22Rv1 (cell line): ENCODE measurements at regions not wholly inside any gene's neighbourhood (a gene's known extent, or its start where the extent isn't known, plus 50 kb on each side); places are given as distances from the start of the nearest gene placed in this dataset.

Source experiments
- H3K27ac ChIP-seq: fragments of 450-650 bp; 2 replicates; pipeline ENCODE4 v1.5.1; 2017
- ZFX ChIP-seq: fragments of 450-650 bp; IDR thresholded peaks from 2 replicates; pipeline ENCODE4 v1.6.1; 2017; ENCODE audit warnings: antibody characterized with exemption, borderline replicate concordance
- TF ChIP-seq, protein P1 (sequence below): fragments of 450-650 bp; IDR thresholded peaks from 2 replicates; pipeline ENCODE4 v1.5.1; 2017; ENCODE audit warnings: mild to moderate bottlenecking

DNA sequence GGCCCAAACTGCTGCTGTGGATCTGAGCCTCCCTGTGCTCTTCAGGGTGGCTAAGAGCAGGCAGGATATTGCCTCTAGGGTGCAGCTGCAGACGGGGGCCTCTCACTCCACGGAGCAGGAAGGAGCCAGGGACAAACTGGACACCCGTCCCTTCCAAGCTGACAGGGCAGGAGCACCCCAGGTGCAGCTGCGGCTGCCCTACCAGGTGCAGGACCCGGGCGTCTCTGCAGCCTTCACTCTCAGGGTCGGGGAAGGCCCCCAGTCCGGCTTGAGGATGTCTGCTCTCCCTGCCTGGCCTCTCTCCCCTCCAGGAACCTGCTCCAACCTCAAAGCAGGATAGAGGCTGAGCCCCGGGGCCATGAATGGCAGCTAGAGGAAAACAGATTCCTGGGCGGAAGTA, 1554.9 kb upstream of the CADM2 start:
- TF ChIP-seq ZFX: no peak
- TF ChIP-seq, protein P1, sequence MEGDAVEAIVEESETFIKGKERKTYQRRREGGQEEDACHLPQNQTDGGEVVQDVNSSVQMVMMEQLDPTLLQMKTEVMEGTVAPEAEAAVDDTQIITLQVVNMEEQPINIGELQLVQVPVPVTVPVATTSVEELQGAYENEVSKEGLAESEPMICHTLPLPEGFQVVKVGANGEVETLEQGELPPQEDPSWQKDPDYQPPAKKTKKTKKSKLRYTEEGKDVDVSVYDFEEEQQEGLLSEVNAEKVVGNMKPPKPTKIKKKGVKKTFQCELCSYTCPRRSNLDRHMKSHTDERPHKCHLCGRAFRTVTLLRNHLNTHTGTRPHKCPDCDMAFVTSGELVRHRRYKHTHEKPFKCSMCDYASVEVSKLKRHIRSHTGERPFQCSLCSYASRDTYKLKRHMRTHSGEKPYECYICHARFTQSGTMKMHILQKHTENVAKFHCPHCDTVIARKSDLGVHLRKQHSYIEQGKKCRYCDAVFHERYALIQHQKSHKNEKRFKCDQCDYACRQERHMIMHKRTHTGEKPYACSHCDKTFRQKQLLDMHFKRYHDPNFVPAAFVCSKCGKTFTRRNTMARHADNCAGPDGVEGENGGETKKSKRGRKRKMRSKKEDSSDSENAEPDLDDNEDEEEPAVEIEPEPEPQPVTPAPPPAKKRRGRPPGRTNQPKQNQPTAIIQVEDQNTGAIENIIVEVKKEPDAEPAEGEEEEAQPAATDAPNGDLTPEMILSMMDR: no peak

DNA sequence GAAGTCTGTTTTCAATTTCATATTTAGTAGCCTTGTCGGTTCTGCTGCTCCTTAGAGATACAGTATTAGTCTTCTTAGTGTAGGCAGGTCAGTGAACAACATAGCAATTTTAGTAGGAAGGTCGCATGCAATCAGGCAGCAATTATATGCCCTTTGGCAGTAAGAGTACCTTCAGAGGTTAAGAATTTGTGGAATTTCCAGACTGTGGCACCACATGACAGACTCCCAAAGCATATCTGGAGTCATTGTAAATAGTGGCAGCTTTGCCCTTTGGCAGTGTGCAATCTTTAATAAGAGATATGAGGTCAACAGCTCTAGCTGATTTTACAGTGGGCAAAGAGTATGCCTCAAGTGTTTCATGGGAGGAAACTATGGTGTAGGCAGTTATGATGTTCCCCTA, 1532.5 kb upstream of the CADM2 start:
- H3K27ac ChIP-seq: no peak overlapping the region
- TF ChIP-seq ZFX: no peak
- TF ChIP-seq, protein P1: no peak

More for the DNA sequence above, 1554.9 kb upstream of the CADM2 start:
- no peak overlapping the region for H3K27ac ChIP-seq

DNA sequence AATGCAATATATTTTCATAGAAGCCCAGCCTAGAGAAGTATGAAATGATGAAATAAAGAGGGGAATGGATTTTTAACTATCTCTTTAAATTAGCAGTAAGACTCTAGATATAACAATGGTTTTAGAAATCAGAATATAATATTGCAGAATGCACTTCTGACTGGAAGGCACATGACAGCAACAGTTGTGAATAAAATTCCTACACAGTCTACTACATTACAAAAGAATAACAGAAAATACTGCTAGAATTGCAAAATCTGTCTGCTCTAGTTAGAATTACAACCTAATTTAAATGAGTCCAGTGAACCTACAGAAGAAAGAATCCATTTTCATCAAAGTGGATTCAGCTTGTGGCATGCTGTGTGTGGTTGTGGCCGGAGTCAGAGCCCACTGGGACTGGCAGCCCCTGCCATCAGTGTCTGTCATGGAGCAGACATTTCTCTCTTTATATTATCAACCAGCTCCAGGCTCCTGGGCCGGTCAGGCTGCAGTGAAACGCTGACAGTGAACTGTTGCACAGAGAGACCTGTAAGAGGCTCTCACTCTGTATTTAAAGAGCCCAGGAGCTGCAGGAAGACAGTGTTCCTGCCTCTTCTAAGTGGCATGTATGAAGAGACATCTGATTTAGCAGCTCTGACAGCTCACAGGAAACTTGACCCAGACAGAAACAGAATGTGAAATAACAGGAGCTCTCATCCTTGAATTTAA, 1523.8 kb upstream of the CADM2 start:
- TF ChIP-seq, protein P1: no peak
- TF ChIP-seq ZFX: no peak
- no peak overlapping the region for H3K27ac ChIP-seq

DNA sequence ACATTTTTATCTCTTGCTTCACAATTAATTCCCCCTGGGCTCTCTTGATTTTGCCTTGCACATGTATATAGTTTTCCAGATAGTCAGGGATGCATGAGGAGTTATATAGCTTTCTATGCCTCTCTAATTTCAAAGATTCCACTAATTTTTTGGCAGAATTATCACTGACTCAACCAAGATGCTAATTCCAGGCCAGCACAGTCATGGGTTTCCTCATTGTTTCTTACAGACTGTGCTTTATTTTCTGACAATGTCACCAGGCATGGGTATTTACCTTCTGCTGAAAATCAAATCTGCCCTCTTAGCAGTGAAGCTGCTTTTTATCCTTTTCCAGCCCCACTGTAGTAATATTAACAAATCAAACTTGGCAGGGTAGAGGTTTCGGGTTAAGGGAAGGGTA, 1520.6 kb upstream of the CADM2 start:
- TF ChIP-seq ZFX: no peak
- TF ChIP-seq, protein P1: no peak

DNA sequence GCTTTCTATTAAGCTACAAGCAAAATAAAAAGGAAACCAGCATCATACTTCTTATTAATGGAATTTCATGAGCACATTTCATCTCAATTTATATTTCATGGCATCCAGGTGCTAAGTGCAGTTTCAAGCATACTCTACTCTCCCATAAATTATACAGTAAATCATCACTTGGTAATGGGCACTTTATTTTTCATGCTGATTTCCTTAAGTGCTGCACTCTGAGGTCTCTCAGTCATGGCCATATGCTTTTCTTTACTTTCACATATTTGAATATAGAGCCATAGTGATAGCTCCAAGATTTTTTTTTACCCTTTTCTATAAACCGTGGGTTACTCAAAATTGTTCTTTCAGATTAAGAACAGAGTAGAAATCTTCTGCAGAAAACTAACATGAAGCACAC, 1505.7 kb upstream of the CADM2 start:
- no peak overlapping the region for H3K27ac ChIP-seq
- TF ChIP-seq, protein P1: no peak
- TF ChIP-seq ZFX: no peak

More for the DNA sequence above, 1520.6 kb upstream of the CADM2 start:
- no peak overlapping the region for H3K27ac ChIP-seq

DNA sequence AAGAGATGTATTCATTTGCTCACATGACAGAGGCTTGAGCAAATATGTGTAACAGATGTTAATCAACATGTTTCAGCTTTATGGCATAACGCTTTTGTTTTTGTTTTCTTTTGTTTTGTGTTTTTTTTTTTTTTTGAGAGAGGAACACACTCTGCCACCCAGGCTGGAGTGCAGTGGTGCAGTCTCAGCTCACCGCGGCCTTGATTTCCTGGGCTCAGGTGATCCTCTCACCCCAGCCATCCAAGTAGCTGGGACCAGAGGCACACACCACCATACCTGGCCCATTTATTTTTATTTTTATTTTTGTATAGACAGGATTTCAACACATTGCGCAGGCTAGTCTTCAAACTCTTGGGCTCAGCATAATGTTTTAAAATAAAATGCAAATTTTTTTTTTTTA, 1504.4 kb upstream of the CADM2 start:
- no peak overlapping the region for H3K27ac ChIP-seq
- TF ChIP-seq, protein P1: no peak
- TF ChIP-seq ZFX: no peak

DNA sequence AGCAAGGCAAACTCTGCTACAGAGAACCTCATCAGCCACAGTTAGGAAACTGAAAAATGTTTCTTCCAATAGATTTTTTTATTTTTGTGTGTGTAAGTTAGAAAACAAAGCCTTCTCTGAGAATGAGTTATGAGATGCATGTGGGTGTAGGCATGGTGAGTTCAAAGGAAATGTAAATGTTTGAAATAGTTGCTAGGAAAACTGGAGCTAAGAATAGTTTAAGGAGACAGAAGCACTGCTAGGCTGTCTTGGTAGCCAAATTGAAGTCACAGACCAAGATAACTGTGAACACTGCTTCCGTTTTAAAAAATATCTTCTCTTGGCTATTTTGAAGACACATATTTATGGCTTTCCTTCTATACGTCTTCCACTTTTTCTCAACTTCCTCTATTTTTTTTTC, 1501.2 kb upstream of the CADM2 start:
- TF ChIP-seq, protein P1: no peak
- TF ChIP-seq ZFX: no peak
- H3K27ac ChIP-seq: no peak overlapping the region
